ENCODE measurements at regions not wholly inside any gene's neighbourhood (a gene's known extent, or its start where the extent isn't known, plus 50 kb on each side); places are given as distances from the start of the nearest gene placed in this dataset.

GRCh38 chr12:107855471-107855870, 81.0 kb downstream of the ASCL4 start:
- no peak overlapping the region for H3K4me3 ChIP-seq (replicated peaks in 1 of 2; ENCODE audit: low read depth in 1 of 2, low read length in 2 of 2)
- intact Hi-C loops (cut with micrococcal nuclease) = no loop called here
- ChIA-PET POLR2A (no interaction called here), CTCF (no interaction called here), RAD21 (ENCODE audit: low non-redundant PET in 1 of 2, low total read pairs in 2 of 2, uncharacterized antibody in 2 of 2, unreplicated experiment in 2 of 2) (no interaction called here)
- H3K27ac ChIP-seq (ENCODE audit: low read depth, low read length) = no peak overlapping the region
- TF ChIP-seq TCF7L2 (IDR thresholded peaks at IDR 0.05; ENCODE audit: borderline replicate concordance, extremely low read depth, insufficient read depth, insufficient read length) = no peak
- TF ChIP-seq JUND (IDR thresholded peaks at IDR 0.05) = no peak
- no peak for TF ChIP-seq SP1 (IDR thresholded peaks at IDR 0.05; ENCODE audit: low read depth)
- TF ChIP-seq POLR2A (IDR thresholded peaks at IDR 0.05; ENCODE audit: borderline replicate concordance, extremely low read depth, insufficient read depth, insufficient read length) = no peak
- TF ChIP-seq EGR1 (IDR thresholded peaks at IDR 0.05; ENCODE audit: low read depth) = no peak
- TF ChIP-seq FOSL1 (IDR thresholded peaks at IDR 0.05; ENCODE audit: low read depth) = no peak
- TF ChIP-seq SIN3A (IDR thresholded peaks at IDR 0.05; ENCODE audit: low read depth) = no peak
- H2AFZ ChIP-seq (ENCODE audit: low read depth, low read length, poor library complexity, severe bottlenecking) = no peak overlapping the region
- H3K9ac ChIP-seq (ENCODE audit: low read length) = no peak overlapping the region
- no peaks in the 10 kb centered on the region for H3K4me1 ChIP-seq (ENCODE audit: control insufficient read depth in 1 of 2, insufficient read depth in 2 of 2, low read length in 2 of 2)
- no peaks in the 10 kb centered on the region for H3K9me2 ChIP-seq (ENCODE audit: insufficient read depth)
- no peaks in the 10 kb centered on the region for H3K9me3 ChIP-seq (ENCODE audit: control insufficient read depth in 1 of 2, insufficient read depth in 1 of 2, low read depth in 1 of 2, low read length in 2 of 2)
- no TSS peak for BruUV-seq (replicated peaks)
- peaks cover 53% of the 10 kb centered on the region for H3K27me3 ChIP-seq (ENCODE audit: insufficient read depth, low read length)
- DNase-seq (ENCODE audit: low read depth, low spot score) (no peak), ATAC-seq (no peak)
- H3K4me2 ChIP-seq (ENCODE audit: low read length) = no peak overlapping the region
- no peaks in the 10 kb centered on the region for H4K20me1 ChIP-seq (ENCODE audit: insufficient read depth)
- no peaks in the 10 kb centered on the region for H3K36me3 ChIP-seq (ENCODE audit: control insufficient read depth in 1 of 2, insufficient read depth in 2 of 2, low read length in 2 of 2)
- no peaks in the 10 kb centered on the region for H3K79me2 ChIP-seq (ENCODE audit: insufficient read depth, low read length)

GRCh38 chr12:107856096-107856495, 81.6 kb downstream of the ASCL4 start:
- peaks cover 55% of the 10 kb centered on the region for H3K27me3 ChIP-seq (ENCODE audit: insufficient read depth, low read length)
- H4K20me1 ChIP-seq (ENCODE audit: insufficient read depth) = no peaks in the 10 kb centered on the region
- H3K9me2 ChIP-seq (ENCODE audit: insufficient read depth) = no peaks in the 10 kb centered on the region
- RAD21 ChIA-PET (ENCODE audit: low non-redundant PET in 1 of 2, low total read pairs in 2 of 2, uncharacterized antibody in 2 of 2, unreplicated experiment in 2 of 2) = no interaction called here
- TF ChIP-seq EZH2phosphoT487 (IDR thresholded peaks at IDR 0.05; ENCODE audit: borderline replicate concordance) (no peak), CBX3 (IDR thresholded peaks at IDR 0.05; ENCODE audit: low read depth) (no peak), ZFX (IDR thresholded peaks at IDR 0.05) (no peak), EGR1 (IDR thresholded peaks at IDR 0.05; ENCODE audit: low read depth) (no peak)
- ATAC-seq = no peak
- DNase-seq (ENCODE audit: low read depth, low spot score) = no peak
- H3K9ac ChIP-seq (ENCODE audit: low read length) = no peak overlapping the region
- no peak overlapping the region for H3K4me3 ChIP-seq (replicated peaks in 1 of 2; ENCODE audit: low read depth in 1 of 2, low read length in 2 of 2)
- H3K4me1 ChIP-seq (ENCODE audit: control insufficient read depth in 1 of 2, insufficient read depth in 2 of 2, low read length in 2 of 2) = no peaks in the 10 kb centered on the region
- no peak overlapping the region for H3K4me2 ChIP-seq (ENCODE audit: low read length)
- H2AFZ ChIP-seq (ENCODE audit: low read depth, low read length, poor library complexity, severe bottlenecking) = no peak overlapping the region
- intact Hi-C loops (cut with micrococcal nuclease) = no loop called here
- H3K36me3 ChIP-seq (ENCODE audit: control insufficient read depth in 1 of 2, insufficient read depth in 2 of 2, low read length in 2 of 2) = no peaks in the 10 kb centered on the region
- BruUV-seq (replicated peaks) = no TSS peak
- no peaks in the 10 kb centered on the region for H3K9me3 ChIP-seq (ENCODE audit: control insufficient read depth in 1 of 2, insufficient read depth in 1 of 2, low read depth in 1 of 2, low read length in 2 of 2)
- no peak overlapping the region for H3K27ac ChIP-seq (ENCODE audit: low read depth, low read length)
- no peaks in the 10 kb centered on the region for H3K79me2 ChIP-seq (ENCODE audit: insufficient read depth, low read length)
- CTCF ChIA-PET = no interaction called here
- POLR2A ChIA-PET = no interaction called here

Data from HCT116 (cell line).